Upper lobe of left lung (tissue), 6 donors: ENCODE measurements at regions not wholly inside any gene's neighbourhood (a gene's known extent, or its start where the extent isn't known, plus 50 kb on each side); places are given as distances from the start of the nearest gene placed in this dataset.

Experiments
- ATAC-seq, 2 donors: fragments of 200-7000 bp; cut with Tn5 transposase; one replicate each; pipeline ENCODE4 v1.9.1; 2022; ENCODE audit warnings: mild to moderate bottlenecking in 2 of 2, moderate library complexity in 2 of 2; ENCODE audit not compliant: low FRiP score in 2 of 2
- DNase-seq, 2 donors: peaks; one replicate each; pipeline ENCODE4 v3.0.0-alpha.2; 2019 to 2020
- H3K27ac ChIP-seq, 4 donors: fragments of 200-600 bp; sonication (generic); one replicate each; pipeline ENCODE4 v1.5.1; 2016 to 2019
- H3K27me3 ChIP-seq, 4 donors: fragments of 200-600 bp; sonication (generic); one replicate each; pipeline ENCODE4 v1.5.1; 2017 to 2019
- H3K36me3 ChIP-seq, 4 donors: fragments of 200-600 bp; sonication (generic); one replicate each; pipeline ENCODE4 v1.5.1; 2016 to 2019
- H3K4me1 ChIP-seq, 4 donors: fragments of 200-600 bp; sonication (generic); one replicate each; pipeline ENCODE4 v1.5.1; 2018 to 2019
- H3K4me3 ChIP-seq, 4 donors: fragments of 200-600 bp; sonication (generic); one replicate each; pipeline ENCODE4 v1.5.1; 2017 to 2019; ENCODE audit warnings: mild to moderate bottlenecking in 2 of 4, moderate library complexity in 1 of 4
- H3K9me3 ChIP-seq, 4 donors: fragments of 200-600 bp; sonication (generic); one replicate each; pipeline ENCODE4 v1.5.1; 2018 to 2019
- CTCF ChIP-seq, 6 experiments: fragments of 450-650 bp in 4 of 6; fragments of 200-600 bp in 2 of 6; sonication (generic) in 2 of 6; IDR thresholded peaks; one replicate each; pipeline ENCODE4 v1.5.1; 2016 to 2019; ENCODE audit warnings: antibody characterized with exemption in 6 of 6
- EP300 ChIP-seq, 4 donors: sonication (generic); formaldehyde crosslinking; IDR thresholded peaks; one replicate each; pipeline ENCODE4 v1.5.1; 2017; ENCODE audit warnings: antibody characterized with exemption in 4 of 4, control low read depth in 2 of 4
- POLR2A ChIP-seq, 4 donors: fragments of 450-650 bp; IDR thresholded peaks; one replicate each; pipeline ENCODE4 v1.5.1; 2016 to 2017; ENCODE audit warnings: antibody characterized with exemption in 4 of 4, mild to moderate bottlenecking in 2 of 4
- POLR2AphosphoS5 ChIP-seq, 2 donors: sonication (generic); formaldehyde crosslinking; IDR thresholded peaks; one replicate each; pipeline ENCODE4 v1.5.1; 2017; ENCODE audit warnings: antibody characterized with exemption in 2 of 2
- WGBS, 2 donors: methylation state at CpG; one replicate each; pipeline ENCODE4 v1.1.5; 2017 to 2018; 5-methylcytosine and 5-hydroxymethylcytosine counted together
- donor health status: DM: no; HTN: no; CAD: no; lungs with moderate emphysema.
- donor health status: DM: no; HTN: yes; CAD: no; lungs with severe emphysema.

- Histone ChIP-seq H3K9me3 (no peaks in the 10 kb centered on the region), H3K4me3 (no peak overlapping the region), H3K27ac (no peak overlapping the region), H3K36me3 (no peaks in the 10 kb centered on the region), H3K27me3 (no peaks in the 10 kb centered on the region), H3K4me1 (no peaks in the 10 kb centered on the region)
- DNase-seq (no peak), ATAC-seq (no peak)
- 91 to 97% methylated on average over 1 of the region's 1 CpG for WGBS, 2 donors
- TF ChIP-seq CTCF (IDR thresholded peaks at IDR 0.05) (no peak), POLR2A (IDR thresholded peaks at IDR 0.05) (no peak), POLR2AphosphoS5 (IDR thresholded peaks at IDR 0.05) (no peak), EP300 (IDR thresholded peaks at IDR 0.05) (no peak)
These were observed 281.6 kb upstream of the SEMA6A start for GRCh38 chr5:116856271-116856670.

- no peaks in the 10 kb centered on the region for H3K9me3 ChIP-seq
- H3K4me3 ChIP-seq, result no peak overlapping the region
- H3K4me1 ChIP-seq, result no peaks in the 10 kb centered on the region
- 76 to 82% methylated on average over 3 of the region's 3 CpGs for WGBS, 2 donors
- ATAC-seq (no peak), DNase-seq (no peak)
- no peaks in the 10 kb centered on the region for H3K27me3 ChIP-seq
- no peak for TF ChIP-seq CTCF (IDR thresholded peaks at IDR 0.05)
- TF ChIP-seq POLR2AphosphoS5 (IDR thresholded peaks at IDR 0.05), result no peak
- no peak for TF ChIP-seq EP300 (IDR thresholded peaks at IDR 0.05)
- TF ChIP-seq POLR2A (IDR thresholded peaks at IDR 0.05), result no peak
- H3K36me3 ChIP-seq, result no peaks in the 10 kb centered on the region
- H3K27ac ChIP-seq, result no peak overlapping the region
These were observed 279.4 kb upstream of the SEMA6A start for GRCh38 chr5:116853992-116854391.

- no peak for TF ChIP-seq POLR2A (IDR thresholded peaks at IDR 0.05)
- TF ChIP-seq POLR2AphosphoS5 (IDR thresholded peaks at IDR 0.05), result no peak
- TF ChIP-seq EP300 (IDR thresholded peaks at IDR 0.05), result no peak
- TF ChIP-seq CTCF (IDR thresholded peaks at IDR 0.05), result no peak
- Histone ChIP-seq H3K27ac (no peak overlapping the region), H3K36me3 (no peaks in the 10 kb centered on the region), H3K4me3 (no peak overlapping the region), H3K4me1 (no peaks in the 10 kb centered on the region), H3K27me3 (no peaks in the 10 kb centered on the region), H3K9me3 (no peaks in the 10 kb centered on the region)
- 62 to 65% methylated on average over 3 of the region's 3 CpGs for WGBS, 2 donors
- ATAC-seq (no peak), DNase-seq (no peak)
These were observed 274.4 kb upstream of the SEMA6A start for GRCh38 chr5:116848954-116849581.

GRCh38 chr5:116847960-116848359, 273.3 kb upstream of the SEMA6A start:
- ATAC-seq (no peak), DNase-seq (no peak)
- TF ChIP-seq CTCF (IDR thresholded peaks at IDR 0.05), result no peak
- no peak for TF ChIP-seq EP300 (IDR thresholded peaks at IDR 0.05)
- no peak for TF ChIP-seq POLR2AphosphoS5 (IDR thresholded peaks at IDR 0.05)
- no peaks in the 10 kb centered on the region for H3K27me3 ChIP-seq
- WGBS, 2 donors, result 94 to 95% methylated on average over 8 of the region's 8 CpGs
- no peak overlapping the region for H3K27ac ChIP-seq
- no peak overlapping the region for H3K4me3 ChIP-seq
- H3K36me3 ChIP-seq, result no peaks in the 10 kb centered on the region
- no peaks in the 10 kb centered on the region for H3K4me1 ChIP-seq
- H3K9me3 ChIP-seq, result no peaks in the 10 kb centered on the region

GRCh38 chr5:116844015-116844414, 269.4 kb upstream of the SEMA6A start:
- ATAC-seq (no peak), DNase-seq (no peak)
- 92 to 96% methylated on average over 3 of the region's 3 CpGs for WGBS, 2 donors
- Histone ChIP-seq H3K4me1 (no peaks in the 10 kb centered on the region), H3K36me3 (no peaks in the 10 kb centered on the region), H3K9me3 (no peaks in the 10 kb centered on the region), H3K27ac (no peak overlapping the region), H3K4me3 (no peak overlapping the region), H3K27me3 (no peaks in the 10 kb centered on the region)
- TF ChIP-seq CTCF (IDR thresholded peaks at IDR 0.05), result no peak
- no peak for TF ChIP-seq EP300 (IDR thresholded peaks at IDR 0.05)
- TF ChIP-seq POLR2AphosphoS5 (IDR thresholded peaks at IDR 0.05), result no peak
- no peak for TF ChIP-seq POLR2A (IDR thresholded peaks at IDR 0.05)
